ENCODE measurements at regions not wholly inside any gene's neighbourhood (a gene's known extent, or its start where the extent isn't known, plus 50 kb on each side); places are given as distances from the start of the nearest gene placed in this dataset.

GRCh38 chr14:84922370-84922769 lies 607.6 kb upstream of the FLRT2 start:
- TF ChIP-seq EZH2 (IDR thresholded peaks at IDR 0.05; ENCODE audit: borderline replicate concordance, low read length) (no peak), CTCF (IDR thresholded peaks at IDR 0.05; ENCODE audit: low read length) (no peak)
- no peaks in the 10 kb centered on the region for H3K36me3 ChIP-seq (ENCODE audit: insufficient read depth, low read length)
- H3K27me3 ChIP-seq (ENCODE audit: insufficient read depth, low read length): no peaks in the 10 kb centered on the region
- H3K4me1 ChIP-seq (ENCODE audit: insufficient read depth, low read length, severe bottlenecking): no peaks in the 10 kb centered on the region
- H4K20me1 ChIP-seq (ENCODE audit: insufficient read depth, low read length): no peaks in the 10 kb centered on the region
- H2AFZ ChIP-seq (ENCODE audit: low read length): no peak overlapping the region
- no peak overlapping the region for H3K9ac ChIP-seq (ENCODE audit: low read length)
- no peak overlapping the region for H3K4me2 ChIP-seq (ENCODE audit: low read length)
- H3F3A ChIP-seq (ENCODE audit: insufficient read depth, low read length): no peaks in the 10 kb centered on the region
- no peaks in the 10 kb centered on the region for H3K79me2 ChIP-seq (ENCODE audit: insufficient read depth, low read length)
- no peaks in the 10 kb centered on the region for H3K9me3 ChIP-seq (ENCODE audit: low read length)
- no peaks in the 10 kb centered on the region for H3K9me2 ChIP-seq (ENCODE audit: low read depth, low read length)
- no peak overlapping the region for H3K27ac ChIP-seq (ENCODE audit: low read depth, low read length, poor library complexity, severe bottlenecking)
- no peak overlapping the region for H3K4me3 ChIP-seq (ENCODE audit: low read depth, low read length, poor library complexity, severe bottlenecking)

DNA sequence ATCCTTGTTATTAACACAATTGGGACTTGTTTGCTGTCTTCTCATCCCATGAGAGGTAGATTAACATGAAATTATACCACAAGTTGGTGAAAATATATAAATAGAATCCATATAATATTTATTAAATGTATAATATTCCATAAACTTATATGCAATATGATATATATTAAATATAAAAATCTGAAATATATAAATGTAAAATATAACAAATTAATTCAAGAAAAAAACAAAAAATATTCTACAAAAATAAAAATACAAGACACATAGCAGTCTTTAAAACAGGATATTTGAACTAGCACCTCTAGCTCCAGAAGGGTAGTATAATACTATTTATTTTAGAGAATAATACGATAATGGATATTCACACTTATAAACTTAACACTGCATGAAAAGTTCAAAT lies 603.3 kb upstream of the FLRT2 start:
- Histone ChIP-seq H3K27me3 (ENCODE audit: insufficient read depth, low read length) (no peaks in the 10 kb centered on the region), H3K27ac (ENCODE audit: low read depth, low read length, poor library complexity, severe bottlenecking) (no peak overlapping the region), H4K20me1 (ENCODE audit: insufficient read depth, low read length) (no peaks in the 10 kb centered on the region), H3K79me2 (ENCODE audit: insufficient read depth, low read length) (no peaks in the 10 kb centered on the region), H3F3A (ENCODE audit: insufficient read depth, low read length) (no peaks in the 10 kb centered on the region), H2AFZ (ENCODE audit: low read length) (no peak overlapping the region), H3K4me3 (ENCODE audit: low read depth, low read length, poor library complexity, severe bottlenecking) (no peak overlapping the region), H3K4me1 (ENCODE audit: insufficient read depth, low read length, severe bottlenecking) (no peaks in the 10 kb centered on the region), H3K9me3 (ENCODE audit: low read length) (no peaks in the 10 kb centered on the region), H3K9me2 (ENCODE audit: low read depth, low read length) (no peaks in the 10 kb centered on the region), H3K4me2 (ENCODE audit: low read length) (no peak overlapping the region), H3K9ac (ENCODE audit: low read length) (no peak overlapping the region), H3K36me3 (ENCODE audit: insufficient read depth, low read length) (no peaks in the 10 kb centered on the region)
- no peak for TF ChIP-seq EZH2 (IDR thresholded peaks at IDR 0.05; ENCODE audit: borderline replicate concordance, low read length)
- no peak for TF ChIP-seq CTCF (IDR thresholded peaks at IDR 0.05; ENCODE audit: low read length)

DNA sequence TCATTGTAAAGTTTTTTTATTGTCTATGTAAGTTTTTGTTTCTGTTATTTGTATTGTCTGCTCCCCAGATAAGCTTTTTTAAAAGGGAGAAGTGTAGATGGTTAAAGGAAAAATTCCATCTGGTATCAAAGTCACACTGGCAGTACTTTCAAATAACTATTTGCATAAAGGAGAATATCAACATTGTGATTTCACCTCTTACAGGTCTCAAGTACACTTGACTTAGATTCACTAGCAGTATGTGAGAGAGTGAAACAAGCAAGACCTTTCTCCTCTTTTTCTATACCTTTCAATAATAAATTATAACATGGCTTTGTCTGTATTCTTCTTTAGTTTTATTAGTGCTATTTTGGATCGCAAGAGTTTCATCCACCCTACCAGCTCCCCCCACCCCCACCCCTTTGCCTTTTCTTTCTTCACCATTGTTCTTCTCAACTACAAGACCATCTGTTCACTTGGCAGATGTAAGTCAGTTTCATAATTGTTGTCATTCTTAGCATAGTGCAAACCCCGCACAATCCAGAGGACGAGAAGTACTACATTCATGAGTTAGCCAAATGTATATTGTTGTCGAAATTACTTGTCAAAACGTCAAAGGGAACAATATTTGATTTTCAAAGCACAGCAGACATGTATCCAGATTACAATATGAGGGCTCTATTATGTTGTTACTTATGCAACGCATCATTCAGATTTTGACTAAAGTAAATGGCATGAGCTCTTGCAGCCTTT lies 602.7 kb upstream of the FLRT2 start:
- no peaks in the 10 kb centered on the region for H3K27me3 ChIP-seq (ENCODE audit: insufficient read depth, low read length)
- no peak overlapping the region for H2AFZ ChIP-seq (ENCODE audit: low read length)
- H3K27ac ChIP-seq (ENCODE audit: low read depth, low read length, poor library complexity, severe bottlenecking): no peak overlapping the region
- H3K36me3 ChIP-seq (ENCODE audit: insufficient read depth, low read length): no peaks in the 10 kb centered on the region
- H3K79me2 ChIP-seq (ENCODE audit: insufficient read depth, low read length): no peaks in the 10 kb centered on the region
- H3K4me3 ChIP-seq (ENCODE audit: low read depth, low read length, poor library complexity, severe bottlenecking): no peak overlapping the region
- no peak overlapping the region for H3K9ac ChIP-seq (ENCODE audit: low read length)
- H3K9me2 ChIP-seq (ENCODE audit: low read depth, low read length): no peaks in the 10 kb centered on the region
- no peak for TF ChIP-seq CTCF (IDR thresholded peaks at IDR 0.05; ENCODE audit: low read length)
- TF ChIP-seq EZH2 (IDR thresholded peaks at IDR 0.05; ENCODE audit: borderline replicate concordance, low read length): no peak
- H3F3A ChIP-seq (ENCODE audit: insufficient read depth, low read length): no peaks in the 10 kb centered on the region
- H3K9me3 ChIP-seq (ENCODE audit: low read length): no peaks in the 10 kb centered on the region
- no peak overlapping the region for H3K4me2 ChIP-seq (ENCODE audit: low read length)
- no peaks in the 10 kb centered on the region for H3K4me1 ChIP-seq (ENCODE audit: insufficient read depth, low read length, severe bottlenecking)
- H4K20me1 ChIP-seq (ENCODE audit: insufficient read depth, low read length): no peaks in the 10 kb centered on the region
